ENCODE measurements at regions not wholly inside any gene's neighbourhood (a gene's known extent, or its start where the extent isn't known, plus 50 kb on each side); places are given as distances from the start of the nearest gene placed in this dataset.

GRCh38 chr6:139857143-139857542, 482.7 kb upstream of the CITED2 start:
- TF ChIP-seq CTCF (IDR thresholded peaks at IDR 0.05) (no peak), ZFX (IDR thresholded peaks at IDR 0.05; ENCODE audit: borderline replicate concordance) (no peak)
- H3K27ac ChIP-seq: 0 out of 2 replicates have a peak overlapping the region, but pooled peaks have one; percentile 21

GRCh38 chr6:139856562-139856961, 482.1 kb upstream of the CITED2 start:
- H3K27ac ChIP-seq: peak overlapping the region; percentile 21; the same call in 1 of the 2 replicates
- TF ChIP-seq ZFX (IDR thresholded peaks at IDR 0.05; ENCODE audit: borderline replicate concordance) (no peak), CTCF (IDR thresholded peaks at IDR 0.05) (no peak)

- TF ChIP-seq CTCF (IDR thresholded peaks at IDR 0.05) (no peak), ZFX (IDR thresholded peaks at IDR 0.05; ENCODE audit: borderline replicate concordance) (no peak)
- peak overlapping the region; percentile 21; the same call in 1 of the 2 replicates for H3K27ac ChIP-seq
Measured at GRCh38 chr6:139855671-139856311, 481.3 kb upstream of the CITED2 start.

GRCh38 chr6:139853302-139853992, 479.0 kb upstream of the CITED2 start:
- H3K27ac ChIP-seq: peak overlapping the region; percentile 22; the same call in 1 of the 2 replicates
- TF ChIP-seq ZFX (IDR thresholded peaks at IDR 0.05; ENCODE audit: borderline replicate concordance): no peak
- no peak for TF ChIP-seq CTCF (IDR thresholded peaks at IDR 0.05)

GRCh38 chr6:139852488-139853140, 478.2 kb upstream of the CITED2 start:
- H3K27ac ChIP-seq: 0 out of 2 replicates have a peak overlapping the region, but pooled peaks have one; percentile 22
- TF ChIP-seq ZFX (IDR thresholded peaks at IDR 0.05; ENCODE audit: borderline replicate concordance): no peak
- no peak for TF ChIP-seq CTCF (IDR thresholded peaks at IDR 0.05)

GRCh38 chr6:139852067-139852466, 477.6 kb upstream of the CITED2 start:
- TF ChIP-seq ZFX (IDR thresholded peaks at IDR 0.05; ENCODE audit: borderline replicate concordance): no peak
- TF ChIP-seq CTCF (IDR thresholded peaks at IDR 0.05): no peak
- no peak overlapping the region for H3K27ac ChIP-seq
